ENCODE measurements at regions not wholly inside any gene's neighbourhood (a gene's known extent, or its start where the extent isn't known, plus 50 kb on each side); places are given as distances from the start of the nearest gene placed in this dataset.
"Not testable (repeated sequence)": the region's sequence is repeated elsewhere in the genome, so short reads cannot be mapped to it uniquely, and the experiment has no call there.

- DNase-seq: no peak
Observed at GRCh38 chr6:165167311-165167710, 142.1 kb downstream of the C6orf118 start.

GRCh38 chr6:165163519-165163918 is 145.9 kb downstream of the C6orf118 start:
- DNase-seq: no peak

- DNase-seq: no peak
Observed at GRCh38 chr6:165159460-165159859, 149.9 kb downstream of the C6orf118 start.

- no peak for DNase-seq
Observed at GRCh38 chr6:165146456-165146855, 162.9 kb downstream of the C6orf118 start.

- DNase-seq: no peak
Observed at GRCh38 chr6:165135889-165136288, 173.5 kb downstream of the C6orf118 start.

GRCh38 chr6:165129086-165129485 is 180.3 kb downstream of the C6orf118 start:
- DNase-seq: no peak

GRCh38 chr6:165127743-165128142 is 181.7 kb downstream of the C6orf118 start:
- not testable (repeated sequence) for DNase-seq

- DNase-seq: not testable (repeated sequence)
Observed at GRCh38 chr6:165124681-165125080, 184.7 kb downstream of the C6orf118 start.

- no peak for DNase-seq
Observed at GRCh38 chr6:165119231-165120020, 190.0 kb downstream of the C6orf118 start.

GRCh38 chr6:165118736-165119135 is 190.7 kb downstream of the C6orf118 start:
- no peak for DNase-seq

GRCh38 chr6:165117806-165118205 is 191.6 kb downstream of the C6orf118 start:
- no peak for DNase-seq

GRCh38 chr6:165117121-165117520 is 192.3 kb downstream of the C6orf118 start:
- no peak for DNase-seq

- no peak for DNase-seq
Observed at GRCh38 chr6:165110860-165111259, 198.5 kb downstream of the C6orf118 start.

- DNase-seq: no peak
Observed at GRCh38 chr6:165109011-165109410, 200.4 kb downstream of the C6orf118 start.

- no peak for DNase-seq
Observed at GRCh38 chr6:165106261-165106660, 203.1 kb downstream of the C6orf118 start.

GRCh38 chr6:165098165-165098564 is 211.2 kb downstream of the C6orf118 start:
- no peak for DNase-seq

- no peak for DNase-seq
Observed at GRCh38 chr6:165096868-165097267, 212.5 kb downstream of the C6orf118 start.

- no peak for DNase-seq
Observed at GRCh38 chr6:165096209-165096608, 213.2 kb downstream of the C6orf118 start.

- DNase-seq: no peak
Observed at GRCh38 chr6:165092881-165093595, 216.4 kb downstream of the C6orf118 start.

GRCh38 chr6:165091121-165091785 is 218.2 kb downstream of the C6orf118 start:
- DNase-seq: no peak

- DNase-seq: no peak
Observed at GRCh38 chr6:165090242-165090641, 219.2 kb downstream of the C6orf118 start.

GRCh38 chr6:165086814-165087213 is 222.6 kb downstream of the C6orf118 start:
- DNase-seq: no peak

GRCh38 chr6:165082636-165083035 is 226.8 kb downstream of the C6orf118 start:
- no peak for DNase-seq

Data from CD4-positive, alpha-beta T cell treated with Interleukin-1 beta for 1 hour (primary cell).